GM21786 (cell line): ENCODE measurements at regions not wholly inside any gene's neighbourhood (a gene's known extent, or its start where the extent isn't known, plus 50 kb on each side); places are given as distances from the start of the nearest gene placed in this dataset.
"Not testable (repeated sequence)": the region's sequence is repeated elsewhere in the genome, so short reads cannot be mapped to it uniquely, and the experiment has no call there.

Source experiments
- ATAC-seq: cut with Tn5 transposase; IDR thresholded peaks from one replicate; pipeline ENCODE4 v1.9.1; 2021; ENCODE audit not compliant: unreplicated experiment

- ATAC-seq = not testable (repeated sequence)
Measured at GRCh38 chr6:104676679-104677078, 183.0 kb downstream of the HACE1 start.

- ATAC-seq = not testable (repeated sequence)
Measured at GRCh38 chr6:104675161-104675560, 184.6 kb downstream of the HACE1 start.

- ATAC-seq = not testable (repeated sequence)
Measured at GRCh38 chr6:104673078-104673477, 186.6 kb downstream of the HACE1 start.

GRCh38 chr6:104671591-104671891 lies 188.2 kb downstream of the HACE1 start:
- ATAC-seq = not testable (repeated sequence)

GRCh38 chr6:104670834-104671590 lies 188.7 kb downstream of the HACE1 start:
- not testable (repeated sequence) for ATAC-seq

- no peak for ATAC-seq
Measured at GRCh38 chr6:104669483-104669882, 190.2 kb downstream of the HACE1 start.

- ATAC-seq = no peak
Measured at GRCh38 chr6:104656235-104656634, 203.5 kb downstream of the HACE1 start.

GRCh38 chr6:104653781-104654180 lies 205.9 kb downstream of the HACE1 start:
- no peak for ATAC-seq

- ATAC-seq = no peak
Measured at GRCh38 chr6:104648347-104648746, 211.4 kb downstream of the HACE1 start.

- no peak for ATAC-seq
Measured at GRCh38 chr6:104644848-104645247, 214.9 kb downstream of the HACE1 start.

- ATAC-seq = no peak
Measured at GRCh38 chr6:104642871-104643270, 216.8 kb downstream of the HACE1 start.

- ATAC-seq = no peak
Measured at GRCh38 chr6:104640761-104641160, 219.0 kb downstream of the HACE1 start.

- ATAC-seq = no peak
Measured at GRCh38 chr6:104640150-104640700, 219.5 kb downstream of the HACE1 start.

GRCh38 chr6:104639668-104640067 lies 220.1 kb downstream of the HACE1 start:
- peak; percentile 92 for ATAC-seq

- ATAC-seq = no peak
Measured at GRCh38 chr6:104638841-104639290, 220.9 kb downstream of the HACE1 start.

- ATAC-seq = no peak
Measured at GRCh38 chr6:104633125-104633524, 226.6 kb downstream of the HACE1 start.

GRCh38 chr6:104632588-104632987 lies 227.1 kb downstream of the HACE1 start:
- no peak for ATAC-seq

GRCh38 chr6:104630955-104631354 lies 228.8 kb downstream of the HACE1 start:
- no peak for ATAC-seq

GRCh38 chr6:104630522-104630921 lies 229.2 kb downstream of the HACE1 start:
- ATAC-seq = no peak

- no peak for ATAC-seq
Measured at GRCh38 chr6:104629826-104630225, 229.9 kb downstream of the HACE1 start.

GRCh38 chr6:104625536-104625935 lies 234.2 kb downstream of the HACE1 start:
- no peak for ATAC-seq

- ATAC-seq = no peak
Measured at GRCh38 chr6:104623052-104623690, 236.5 kb downstream of the HACE1 start.
